Smooth muscle cell (in vitro differentiated cells): ENCODE measurements at regions not wholly inside any gene's neighbourhood (a gene's known extent, or its start where the extent isn't known, plus 50 kb on each side); places are given as distances from the start of the nearest gene placed in this dataset.

Source experiments
- DNase-seq: peaks from one replicate; lab custom pipeline; 2025; ENCODE audit not compliant: unreplicated experiment; lab: John Stamatoyannopoulos, UW
- H2AFZ ChIP-seq: fragments of 200-600 bp; sonication (generic); 2 replicates; pipeline ENCODE4 v1.6.0; 2016; ENCODE audit warnings: antibody characterized with exemption, low read depth, mild to moderate bottlenecking
- H3F3A ChIP-seq: fragments of 200-600 bp; sonication (generic); 2 replicates; pipeline ENCODE4 v1.6.0; 2017; ENCODE audit warnings: antibody characterized with exemption, low read depth
- H3K27ac ChIP-seq: fragments of 200-600 bp; sonication (generic); 2 replicates; pipeline ENCODE4 v1.5.1; 2016; ENCODE audit warnings: low read depth, mild to moderate bottlenecking
- H3K27me3 ChIP-seq: fragments of 200-600 bp; sonication (generic); 2 replicates; pipeline ENCODE4 v1.6.1; 2016; ENCODE audit warnings: low read depth, mild to moderate bottlenecking
- H3K36me3 ChIP-seq: fragments of 200-600 bp; sonication (generic); 2 replicates; pipeline ENCODE4 v1.5.1; 2016; ENCODE audit warnings: low read depth
- H3K4me1 ChIP-seq: fragments of 200-600 bp; sonication (generic); 2 replicates; pipeline ENCODE4 v1.5.1; 2016; ENCODE audit warnings: low read depth
- H3K4me2 ChIP-seq: fragments of 200-600 bp; sonication (generic); 2 replicates; pipeline ENCODE4 v1.6.0; 2016; ENCODE audit warnings: mild to moderate bottlenecking
- H3K4me3 ChIP-seq: fragments of 200-600 bp; sonication (generic); 2 replicates; pipeline ENCODE4 v1.5.1; 2016; ENCODE audit warnings: mild to moderate bottlenecking
- H3K79me2 ChIP-seq: fragments of 200-600 bp; sonication (generic); 2 replicates; pipeline ENCODE4 v1.6.0; 2016; ENCODE audit warnings: low read depth, mild to moderate bottlenecking
- H3K9ac ChIP-seq: fragments of 200-600 bp; sonication (generic); 2 replicates; pipeline ENCODE4 v1.6.0; 2016; ENCODE audit warnings: low read depth
- H3K9me3 ChIP-seq: fragments of 200-600 bp; sonication (generic); replicated peaks from 2 replicates; pipeline ENCODE4 v1.5.1; 2016; ENCODE audit warnings: low read depth
- H4K20me1 ChIP-seq: fragments of 200-600 bp; sonication (generic); 2 replicates; pipeline ENCODE4 v1.6.0; 2016; ENCODE audit warnings: low read depth
- CTCF ChIP-seq: fragments of 200-600 bp; sonication (generic); IDR thresholded peaks from 2 replicates; pipeline ENCODE4 v1.5.1; 2017; ENCODE audit warnings: borderline replicate concordance, mild to moderate bottlenecking, antibody characterized with exemption; ENCODE audit not compliant: insufficient read depth, poor library complexity, severe bottlenecking
- WGBS: methylation state at CpG from one replicate; pipeline ENCODE4 v1.1.7; 2016; ENCODE audit warnings: low lambda C conversion rate; 5-methylcytosine and 5-hydroxymethylcytosine counted together

DNA sequence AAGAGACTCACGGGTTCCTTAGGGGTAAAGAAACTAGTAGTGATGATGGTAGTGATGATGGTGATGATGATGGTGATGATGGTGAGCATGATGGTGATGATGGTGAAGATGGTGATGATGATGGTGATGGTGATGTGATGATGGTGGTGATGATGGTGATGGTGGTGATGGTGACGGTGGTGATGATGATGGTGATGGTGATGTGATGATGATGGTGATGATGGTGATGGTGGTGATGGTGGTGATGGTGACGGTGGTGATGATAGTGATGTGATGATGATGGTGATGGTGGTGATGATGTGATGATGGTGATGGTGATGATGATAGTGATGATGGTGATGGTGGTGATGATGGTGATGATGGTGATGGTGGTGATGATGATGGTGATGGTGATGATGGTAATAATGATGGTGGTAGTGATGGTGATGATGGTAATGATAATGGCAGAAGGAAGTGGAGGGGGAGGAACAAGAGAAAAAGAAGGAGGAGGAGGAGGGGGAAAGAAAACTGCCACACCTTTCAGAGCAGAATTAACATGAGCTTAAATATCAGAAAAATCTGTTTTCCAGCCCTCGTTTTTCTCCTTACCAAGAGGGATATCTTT, 85.5 kb downstream of the FZD10 start:
- DNase-seq: no peak
- no peaks in the 10 kb centered on the region for H3F3A ChIP-seq
- TF ChIP-seq CTCF: no peak
- H3K36me3 ChIP-seq: no peaks in the 10 kb centered on the region
- WGBS: 75% methylated on average over 4 of the region's 4 CpGs
- H3K4me2 ChIP-seq: no peak overlapping the region
- no peaks in the 10 kb centered on the region for H3K4me1 ChIP-seq
- no peaks in the 10 kb centered on the region for H3K79me2 ChIP-seq
- no peaks in the 10 kb centered on the region for H3K9me3 ChIP-seq
- no peak overlapping the region for H3K27ac ChIP-seq
- H4K20me1 ChIP-seq: no peaks in the 10 kb centered on the region
- peaks cover 3% of the 10 kb centered on the region for H3K27me3 ChIP-seq
- no peak overlapping the region for H3K4me3 ChIP-seq
- H3K9ac ChIP-seq: no peak overlapping the region
- no peak overlapping the region for H2AFZ ChIP-seq

DNA sequence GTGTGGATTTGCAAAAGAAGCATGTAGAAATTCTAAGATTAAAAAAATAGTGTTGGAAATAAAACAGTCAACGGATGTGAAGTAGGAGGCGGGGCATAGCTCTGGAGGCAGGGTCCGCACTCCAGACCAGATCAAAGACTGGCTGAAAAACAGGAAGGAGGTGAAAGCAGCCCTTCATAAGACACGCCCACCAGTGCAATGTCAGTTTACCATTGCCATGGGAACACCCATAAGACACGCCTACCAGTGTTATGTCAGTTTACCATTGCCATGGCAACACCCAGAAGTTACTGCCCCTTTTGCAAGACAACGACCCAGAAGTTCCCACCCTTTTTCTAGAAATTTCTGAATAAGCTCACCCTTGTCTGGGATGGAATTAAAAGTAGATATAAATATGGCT, 87.1 kb downstream of the FZD10 start:
- H2AFZ ChIP-seq: no peak overlapping the region
- TF ChIP-seq CTCF: no peak
- 87% methylated on average over 6 of the region's 6 CpGs for WGBS

GRCh38 chr12:130251236-130251780, 86.4 kb upstream of the PIWIL1 start:
- no peaks in the 10 kb centered on the region for H3K79me2 ChIP-seq
- DNase-seq: no peak
- no peaks in the 10 kb centered on the region for H3K9me3 ChIP-seq
- no peak overlapping the region for H3K4me2 ChIP-seq
- no peak overlapping the region for H3K4me3 ChIP-seq
- no peaks in the 10 kb centered on the region for H3F3A ChIP-seq
- H4K20me1 ChIP-seq: no peaks in the 10 kb centered on the region
- no peak overlapping the region for H3K9ac ChIP-seq
- no peaks in the 10 kb centered on the region for H3K27me3 ChIP-seq
- no peak overlapping the region for H3K27ac ChIP-seq
- no peak for TF ChIP-seq CTCF
- no peaks in the 10 kb centered on the region for H3K4me1 ChIP-seq
- 53% methylated on average over 5 of the region's 5 CpGs for WGBS
- H2AFZ ChIP-seq: no peak overlapping the region
- no peaks in the 10 kb centered on the region for H3K36me3 ChIP-seq

More for the DNA sequence above, 87.1 kb downstream of the FZD10 start:
- Histone ChIP-seq H3K4me1 (no peaks in the 10 kb centered on the region), H3K27me3 (peaks cover 3% of the 10 kb centered on the region), H3K4me2 (no peak overlapping the region), H3K9me3 (no peaks in the 10 kb centered on the region), H3K79me2 (no peaks in the 10 kb centered on the region), H3K4me3 (no peak overlapping the region), H3F3A (no peaks in the 10 kb centered on the region), H3K27ac (no peak overlapping the region), H3K9ac (no peak overlapping the region), H3K36me3 (no peaks in the 10 kb centered on the region), H4K20me1 (no peaks in the 10 kb centered on the region)
- no peak for DNase-seq

DNA sequence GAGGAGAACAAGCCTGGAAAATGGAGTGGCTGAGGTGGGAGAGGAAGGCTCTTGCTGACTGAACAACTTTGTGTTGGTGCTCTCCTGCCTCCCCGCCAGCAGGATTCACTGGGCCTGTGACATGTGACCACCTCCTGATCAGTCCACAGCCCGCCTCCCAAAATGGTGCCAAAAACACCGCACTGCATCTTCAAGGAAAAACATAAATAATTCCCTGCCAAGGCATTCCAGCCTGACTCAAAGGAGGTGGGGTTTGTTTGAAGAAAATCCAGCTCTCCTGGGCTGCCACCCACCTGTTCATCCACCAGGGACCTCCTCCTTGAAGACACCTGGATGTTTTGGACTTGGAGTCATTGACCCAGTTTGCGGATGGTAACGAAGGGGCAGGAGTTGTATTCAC, 83.8 kb upstream of the PIWIL1 start:
- Histone ChIP-seq H3K36me3 (no peaks in the 10 kb centered on the region), H3K9ac (no peak overlapping the region), H3K4me1 (no peaks in the 10 kb centered on the region), H3K4me2 (no peak overlapping the region), H3K9me3 (no peaks in the 10 kb centered on the region), H3K27ac (no peak overlapping the region), H3K27me3 (no peaks in the 10 kb centered on the region), H4K20me1 (no peaks in the 10 kb centered on the region), H3K4me3 (no peak overlapping the region), H3K79me2 (no peaks in the 10 kb centered on the region), H2AFZ (no peak overlapping the region), H3F3A (no peaks in the 10 kb centered on the region)
- DNase-seq: no peak
- WGBS: 93% methylated on average over 5 of the region's 5 CpGs
- TF ChIP-seq CTCF: no peak
